HG03095 (cell line): ENCODE measurements at regions not wholly inside any gene's neighbourhood (a gene's known extent, or its start where the extent isn't known, plus 50 kb on each side); places are given as distances from the start of the nearest gene placed in this dataset.
A peak's percentile ranks its signal among the peaks of the same experiment; 100 is the strongest.

Experiments
- ATAC-seq: cut with Tn5 transposase; IDR thresholded peaks from one replicate; pipeline ENCODE4 v1.9.1; 2021; ENCODE audit warnings: moderate library complexity; ENCODE audit not compliant: unreplicated experiment

DNA sequence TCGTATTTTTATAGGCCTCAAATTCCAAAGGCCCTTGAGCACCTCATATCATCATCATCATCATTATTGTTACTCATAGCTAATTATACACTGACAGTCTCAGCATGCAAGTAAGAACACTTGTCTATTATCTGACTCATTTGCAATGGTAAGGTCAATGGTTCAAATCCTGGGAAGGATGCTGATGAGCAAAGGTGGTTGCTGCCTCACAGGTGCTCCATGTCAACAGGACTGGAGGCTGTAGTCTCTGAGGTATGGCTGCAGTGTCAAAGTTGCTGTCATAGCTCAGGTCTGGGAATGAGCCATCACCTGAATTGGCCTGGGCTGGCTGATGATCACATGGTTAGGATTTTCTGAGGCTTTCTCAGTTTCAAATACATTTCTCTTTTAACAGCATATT, 379.3 kb downstream of the BCL11A start:
- ATAC-seq = no peak

GRCh38 chr2:60172801-60173200, 380.7 kb downstream of the BCL11A start:
- ATAC-seq = no peak

- ATAC-seq = no peak
These were observed 383.2 kb downstream of the BCL11A start for GRCh38 chr2:60170272-60170671.

GRCh38 chr2:60168247-60168646, 385.2 kb downstream of the BCL11A start:
- no peak for ATAC-seq

DNA sequence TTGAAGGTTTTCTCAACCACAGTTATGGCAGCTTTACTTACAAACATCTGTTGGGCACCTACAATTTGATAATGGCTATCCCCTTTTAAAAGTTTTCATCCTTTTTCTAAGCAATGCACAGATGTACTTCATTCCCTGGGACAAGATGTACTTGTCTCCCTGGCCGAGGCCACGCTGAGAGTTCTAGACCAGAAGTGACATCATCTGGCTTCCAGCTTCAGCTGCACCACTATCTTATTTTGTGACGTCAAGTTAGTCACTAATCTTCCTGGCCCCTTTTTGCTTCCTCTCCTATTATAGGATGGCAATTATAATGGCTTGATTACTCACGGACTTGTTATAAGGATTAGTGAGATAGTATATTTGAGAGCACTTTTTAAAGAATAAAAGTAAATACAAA, 386.4 kb downstream of the BCL11A start:
- ATAC-seq = no peak

DNA sequence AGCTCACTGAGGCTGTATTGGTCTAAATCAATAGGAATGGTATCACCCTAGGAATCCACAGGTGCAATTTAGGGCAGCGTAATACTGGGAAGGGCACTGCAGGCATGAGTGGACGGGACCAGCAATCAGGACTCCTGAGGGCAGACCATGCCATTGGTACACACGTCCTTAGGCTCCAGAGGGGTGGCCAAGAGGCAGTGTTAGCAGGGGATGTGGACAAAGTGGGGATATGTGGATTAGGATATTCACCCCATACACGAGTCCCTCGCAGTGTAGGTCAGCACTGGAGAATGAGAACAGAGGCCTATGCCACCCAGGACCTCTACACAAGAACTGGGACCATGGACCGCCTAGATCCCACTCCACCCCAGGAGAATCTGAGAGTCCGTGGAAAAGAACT, 389.8 kb downstream of the BCL11A start:
- ATAC-seq = no peak

GRCh38 chr2:60159519-60159918, 393.9 kb downstream of the BCL11A start:
- ATAC-seq = no peak

- peak; percentile 80 for ATAC-seq
These were observed 395.2 kb downstream of the BCL11A start for GRCh38 chr2:60158262-60158661.

GRCh38 chr2:60157283-60157682, 396.2 kb downstream of the BCL11A start:
- ATAC-seq = no peak

- ATAC-seq = no peak
These were observed 399.3 kb downstream of the BCL11A start for GRCh38 chr2:60154142-60154541.

DNA sequence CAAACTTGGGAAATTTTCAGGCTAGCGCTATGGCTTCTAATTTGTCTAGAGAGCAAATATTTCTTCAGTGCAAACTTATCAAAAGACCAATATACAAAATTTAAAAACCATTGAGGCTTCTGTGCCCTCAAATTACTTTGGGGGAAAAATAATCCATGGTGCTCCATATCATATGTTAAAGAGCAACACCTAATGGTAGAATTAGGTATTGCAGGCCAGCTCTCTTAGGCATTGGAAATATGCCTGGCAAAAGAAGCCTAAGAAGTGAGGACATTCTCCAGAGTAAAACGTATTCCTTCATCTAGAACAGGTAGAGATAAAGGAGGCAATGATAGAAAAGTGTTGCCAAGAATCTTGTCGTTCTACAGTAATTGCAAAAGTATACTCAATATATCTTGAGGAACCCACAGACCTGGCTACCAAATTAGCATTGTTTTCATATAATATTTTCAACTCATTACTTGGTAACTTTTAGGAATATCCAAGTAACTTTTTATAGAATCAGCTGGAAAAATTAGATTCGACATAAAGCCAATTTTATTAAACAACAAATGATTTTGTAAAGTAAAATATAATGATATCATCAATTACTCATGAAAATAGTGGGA, 401.1 kb downstream of the BCL11A start:
- ATAC-seq = no peak

GRCh38 chr2:60149176-60149575, 404.3 kb downstream of the BCL11A start:
- ATAC-seq = no peak

GRCh38 chr2:60148716-60149115, 404.7 kb downstream of the BCL11A start:
- ATAC-seq = no peak

- no peak for ATAC-seq
These were observed 413.3 kb downstream of the BCL11A start for GRCh38 chr2:60140185-60140584.

DNA sequence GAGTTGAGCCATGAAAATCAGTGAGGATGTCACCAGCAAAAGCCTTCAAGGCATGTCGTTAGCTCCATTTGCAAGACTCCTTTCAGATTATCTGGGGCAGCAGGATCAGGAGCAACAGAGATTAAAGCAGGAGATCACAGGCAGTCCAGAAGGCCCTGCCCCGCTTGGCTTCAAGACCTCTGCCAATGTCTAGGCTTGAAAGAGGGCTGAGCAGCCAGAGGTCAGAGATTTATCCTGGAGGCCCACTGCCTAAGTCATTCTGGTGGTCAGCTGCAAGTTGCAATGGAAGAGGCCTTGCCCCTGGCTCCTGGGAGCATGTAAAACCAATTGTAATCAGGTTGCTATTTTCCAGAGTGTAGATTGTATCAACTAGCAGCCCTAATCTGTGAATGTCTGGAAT, 416.5 kb downstream of the BCL11A start:
- no peak for ATAC-seq

GRCh38 chr2:60127191-60127590, 426.3 kb downstream of the BCL11A start:
- ATAC-seq = no peak

DNA sequence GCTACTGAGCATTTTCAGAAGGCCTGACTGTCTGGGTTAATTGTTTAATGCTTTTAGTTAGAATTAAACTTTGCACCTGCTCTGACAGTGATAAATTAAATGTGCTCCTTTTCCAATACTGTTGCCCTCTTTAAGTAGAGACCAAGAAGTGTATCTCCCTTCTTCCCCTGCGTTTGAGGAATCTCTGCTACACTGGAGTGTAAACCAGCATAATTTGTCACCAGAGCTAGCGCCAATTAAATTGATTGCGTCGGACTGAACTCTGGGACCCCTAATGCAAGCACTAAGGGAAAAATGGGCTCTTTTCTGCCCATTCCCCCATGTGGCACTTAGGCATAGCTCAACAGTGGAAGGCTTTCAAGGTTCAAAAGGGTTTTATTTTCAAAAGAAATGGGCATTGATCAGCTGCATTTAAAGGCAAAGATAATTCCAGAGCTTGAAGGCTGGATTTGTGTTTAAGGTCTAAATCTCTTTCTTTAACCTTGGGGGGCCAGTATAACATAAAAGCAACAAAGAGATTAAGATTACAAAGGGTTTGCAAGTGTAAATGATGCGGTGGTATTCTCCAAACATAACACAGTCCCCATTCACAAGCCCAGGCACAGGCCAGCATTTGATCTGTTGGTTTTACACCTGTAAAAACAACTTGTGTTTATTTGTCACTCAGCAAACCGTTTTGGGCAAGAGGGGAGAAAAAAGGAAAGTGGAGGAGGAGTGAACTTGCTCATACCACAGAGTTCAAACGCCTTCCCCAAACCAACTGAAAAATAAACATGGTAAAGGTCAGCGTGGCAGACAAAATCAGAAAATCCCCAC, 427.6 kb downstream of the BCL11A start:
- ATAC-seq = no peak

DNA sequence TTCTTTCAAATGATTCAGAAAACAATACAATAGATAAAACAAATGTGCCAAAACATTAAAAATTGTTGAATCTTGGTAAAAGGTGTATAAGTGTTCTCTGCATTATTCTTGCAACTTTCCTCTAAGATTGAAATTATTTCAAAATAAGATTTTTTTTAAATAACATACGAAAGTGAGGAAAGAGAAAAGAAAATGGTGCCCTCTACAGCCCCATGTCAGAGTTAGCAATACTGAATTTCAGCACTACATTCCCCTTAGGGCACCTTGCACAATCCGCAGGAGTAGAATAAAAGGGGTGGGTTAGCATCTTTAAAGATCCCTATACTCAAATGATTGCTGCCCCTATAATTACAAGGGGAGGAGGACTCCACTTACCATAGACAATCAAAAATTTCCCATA, 433.7 kb downstream of the BCL11A start:
- ATAC-seq = no peak

- ATAC-seq = no peak
These were observed 434.5 kb downstream of the BCL11A start for GRCh38 chr2:60118917-60119316.

GRCh38 chr2:60118061-60118460, 435.4 kb downstream of the BCL11A start:
- no peak for ATAC-seq

DNA sequence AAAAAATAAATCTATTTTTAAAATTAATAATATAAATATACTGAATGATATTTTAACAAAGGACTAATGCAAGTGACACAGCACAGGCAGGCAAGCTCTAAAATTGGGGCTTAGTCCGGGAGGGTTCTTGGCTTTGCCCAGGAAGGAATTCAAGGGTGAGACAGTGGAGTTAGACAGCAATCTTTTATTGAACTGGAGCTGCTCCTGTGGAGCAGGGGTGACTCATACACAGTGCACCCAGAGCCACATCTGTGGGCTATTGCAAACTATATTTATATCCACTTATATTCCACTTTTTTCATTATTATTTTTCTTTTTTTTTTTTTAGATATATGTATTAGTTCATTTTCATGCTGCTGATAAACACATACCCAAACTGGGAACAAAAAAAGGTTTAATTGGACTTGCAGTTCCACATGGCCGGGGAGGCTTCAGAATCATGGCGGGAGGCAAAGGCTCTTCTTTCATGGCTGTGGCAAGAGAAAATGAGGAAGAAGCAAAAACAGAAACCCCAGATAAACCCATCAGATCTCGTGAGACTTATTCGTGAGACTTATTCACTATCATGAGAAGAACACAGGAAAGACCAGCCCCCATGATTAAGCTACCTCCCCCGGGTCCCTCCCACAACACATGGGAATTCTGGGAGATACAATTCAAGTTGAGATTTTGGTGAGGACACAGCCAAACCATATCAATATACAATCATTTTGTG, 437.1 kb downstream of the BCL11A start:
- ATAC-seq = no peak

DNA sequence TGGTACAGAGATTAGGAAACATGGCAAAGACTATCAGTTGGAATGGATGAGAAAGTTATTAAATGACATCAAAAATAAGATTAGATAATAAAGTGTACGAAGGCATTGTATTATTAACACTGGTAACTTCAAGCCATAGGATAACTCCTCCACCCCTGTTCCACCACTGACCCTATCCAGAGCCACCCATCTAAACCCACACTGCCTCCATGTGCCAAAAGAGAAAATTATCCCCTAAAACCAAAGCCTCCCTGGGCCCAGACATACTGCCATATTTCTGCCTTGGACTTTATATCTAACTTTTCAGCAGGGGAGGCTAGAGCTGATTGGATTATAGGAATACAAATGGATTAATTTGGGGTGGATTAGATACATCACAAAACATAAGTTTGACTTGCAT, 443.7 kb downstream of the BCL11A start:
- no peak for ATAC-seq
